Ishikawa (cell line): ENCODE measurements at regions not wholly inside any gene's neighbourhood (a gene's known extent, or its start where the extent isn't known, plus 50 kb on each side); places are given as distances from the start of the nearest gene placed in this dataset.

Experiments
- CEBPB ChIP-seq: IDR thresholded peaks from 2 replicates; pipeline ENCODE4 v1.6.1; 2012
- CREB1 ChIP-seq: IDR thresholded peaks from 2 replicates; pipeline ENCODE4 v1.6.1; 2012; ENCODE audit warnings: low read depth
- EGR1 ChIP-seq: IDR thresholded peaks from 2 replicates; pipeline ENCODE4 v1.6.1; 2012
- EP300 ChIP-seq: IDR thresholded peaks from 2 replicates; pipeline ENCODE4 v1.6.1; 2012; ENCODE audit warnings: borderline replicate concordance
- FOXM1 ChIP-seq: IDR thresholded peaks from 2 replicates; pipeline ENCODE4 v1.6.1; 2012; ENCODE audit warnings: low read depth, borderline replicate concordance
- NFIC ChIP-seq: IDR thresholded peaks from 2 replicates; pipeline ENCODE4 v1.6.1; 2012
- RAD21 ChIP-seq: IDR thresholded peaks from 2 replicates; pipeline ENCODE4 v1.6.1; 2012; ENCODE audit warnings: low read depth
- TAF1 ChIP-seq: IDR thresholded peaks from 2 replicates; pipeline ENCODE4 v1.6.1; 2012; ENCODE audit warnings: low read depth, mild to moderate bottlenecking
- TCF12 ChIP-seq: IDR thresholded peaks from 2 replicates; pipeline ENCODE4 v1.6.1; 2012; ENCODE audit warnings: low read depth
- TEAD4 ChIP-seq: IDR thresholded peaks from 2 replicates; pipeline ENCODE4 v1.6.1; 2012
- YY1 ChIP-seq: IDR thresholded peaks from 2 replicates; pipeline ENCODE4 v1.6.1; 2012; ENCODE audit warnings: low read depth
- ZBTB7A ChIP-seq: IDR thresholded peaks from 2 replicates; pipeline ENCODE4 v1.6.1; 2012; ENCODE audit warnings: low read depth
- TF ChIP-seq, protein P1 (sequence below): IDR thresholded peaks from 2 replicates; pipeline ENCODE4 v1.6.1; 2012
- TF ChIP-seq, protein P2 (sequence below): IDR thresholded peaks from 2 replicates; pipeline ENCODE4 v1.6.1; 2012; ENCODE audit warnings: low read depth, mild to moderate bottlenecking
- TF ChIP-seq, protein P3 (sequence below): IDR thresholded peaks from 2 replicates; pipeline ENCODE4 v1.6.1; 2012

DNA sequence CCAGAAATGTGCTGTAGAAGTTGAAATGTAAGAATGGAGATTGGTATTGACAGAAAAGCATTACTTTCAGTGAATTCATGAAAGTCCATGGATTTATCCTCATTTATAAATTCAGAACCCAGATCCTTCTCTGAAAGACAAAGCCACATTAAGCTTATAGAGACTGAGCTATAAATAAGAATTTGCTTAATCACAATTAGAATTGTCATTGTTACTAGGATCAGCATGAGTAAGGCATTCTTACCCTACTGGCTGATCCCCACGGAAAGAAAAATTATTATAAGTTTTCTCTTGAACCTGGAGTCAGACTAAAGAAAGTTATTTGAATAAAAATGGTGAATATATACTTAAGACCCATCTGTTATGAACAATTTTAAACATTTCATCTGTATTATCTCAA, 199.2 kb upstream of the DTNA start:
- TF ChIP-seq, protein P1, sequence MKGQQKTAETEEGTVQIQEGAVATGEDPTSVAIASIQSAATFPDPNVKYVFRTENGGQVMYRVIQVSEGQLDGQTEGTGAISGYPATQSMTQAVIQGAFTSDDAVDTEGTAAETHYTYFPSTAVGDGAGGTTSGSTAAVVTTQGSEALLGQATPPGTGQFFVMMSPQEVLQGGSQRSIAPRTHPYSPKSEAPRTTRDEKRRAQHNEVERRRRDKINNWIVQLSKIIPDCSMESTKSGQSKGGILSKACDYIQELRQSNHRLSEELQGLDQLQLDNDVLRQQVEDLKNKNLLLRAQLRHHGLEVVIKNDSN, result no peak
- TF ChIP-seq TCF12 (no peak), TEAD4 (no peak), CREB1 (no peak), EP300 (no peak), CEBPB (no peak), FOXM1 (no peak), TAF1 (no peak), EGR1 (no peak), ZBTB7A (no peak), NFIC (no peak), RAD21 (no peak), YY1 (no peak)
- TF ChIP-seq, protein P2, sequence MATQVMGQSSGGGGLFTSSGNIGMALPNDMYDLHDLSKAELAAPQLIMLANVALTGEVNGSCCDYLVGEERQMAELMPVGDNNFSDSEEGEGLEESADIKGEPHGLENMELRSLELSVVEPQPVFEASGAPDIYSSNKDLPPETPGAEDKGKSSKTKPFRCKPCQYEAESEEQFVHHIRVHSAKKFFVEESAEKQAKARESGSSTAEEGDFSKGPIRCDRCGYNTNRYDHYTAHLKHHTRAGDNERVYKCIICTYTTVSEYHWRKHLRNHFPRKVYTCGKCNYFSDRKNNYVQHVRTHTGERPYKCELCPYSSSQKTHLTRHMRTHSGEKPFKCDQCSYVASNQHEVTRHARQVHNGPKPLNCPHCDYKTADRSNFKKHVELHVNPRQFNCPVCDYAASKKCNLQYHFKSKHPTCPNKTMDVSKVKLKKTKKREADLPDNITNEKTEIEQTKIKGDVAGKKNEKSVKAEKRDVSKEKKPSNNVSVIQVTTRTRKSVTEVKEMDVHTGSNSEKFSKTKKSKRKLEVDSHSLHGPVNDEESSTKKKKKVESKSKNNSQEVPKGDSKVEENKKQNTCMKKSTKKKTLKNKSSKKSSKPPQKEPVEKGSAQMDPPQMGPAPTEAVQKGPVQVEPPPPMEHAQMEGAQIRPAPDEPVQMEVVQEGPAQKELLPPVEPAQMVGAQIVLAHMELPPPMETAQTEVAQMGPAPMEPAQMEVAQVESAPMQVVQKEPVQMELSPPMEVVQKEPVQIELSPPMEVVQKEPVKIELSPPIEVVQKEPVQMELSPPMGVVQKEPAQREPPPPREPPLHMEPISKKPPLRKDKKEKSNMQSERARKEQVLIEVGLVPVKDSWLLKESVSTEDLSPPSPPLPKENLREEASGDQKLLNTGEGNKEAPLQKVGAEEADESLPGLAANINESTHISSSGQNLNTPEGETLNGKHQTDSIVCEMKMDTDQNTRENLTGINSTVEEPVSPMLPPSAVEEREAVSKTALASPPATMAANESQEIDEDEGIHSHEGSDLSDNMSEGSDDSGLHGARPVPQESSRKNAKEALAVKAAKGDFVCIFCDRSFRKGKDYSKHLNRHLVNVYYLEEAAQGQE, result no peak
- TF ChIP-seq, protein P3, sequence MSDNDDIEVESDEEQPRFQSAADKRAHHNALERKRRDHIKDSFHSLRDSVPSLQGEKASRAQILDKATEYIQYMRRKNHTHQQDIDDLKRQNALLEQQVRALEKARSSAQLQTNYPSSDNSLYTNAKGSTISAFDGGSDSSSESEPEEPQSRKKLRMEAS, result no peak

DNA sequence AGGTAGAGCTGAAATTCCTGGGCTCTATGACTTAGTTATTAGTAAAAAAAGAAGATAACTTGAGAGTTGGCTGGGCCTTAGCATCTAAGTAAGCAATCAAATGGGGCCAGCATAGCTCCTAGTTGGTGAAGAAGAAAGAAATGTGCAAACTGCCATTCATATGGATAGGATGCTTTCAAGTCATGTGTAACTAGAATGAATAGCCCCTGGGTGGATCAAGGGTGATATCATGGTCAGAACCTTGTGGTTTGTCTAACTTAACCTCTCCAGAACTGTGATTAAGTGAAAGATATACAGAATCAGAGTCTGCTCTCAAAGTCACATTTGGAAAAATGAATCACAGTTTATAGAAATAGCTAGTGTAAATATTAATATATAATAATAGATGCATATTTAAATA, 198.7 kb upstream of the DTNA start:
- TF ChIP-seq YY1, result no peak
- no peak for TF ChIP-seq RAD21
- TF ChIP-seq CREB1, result no peak
- no peak for TF ChIP-seq EP300
- TF ChIP-seq, protein P2, result no peak
- no peak for TF ChIP-seq TEAD4
- no peak for TF ChIP-seq TCF12
- TF ChIP-seq TAF1, result no peak
- no peak for TF ChIP-seq ZBTB7A
- no peak for TF ChIP-seq CEBPB
- TF ChIP-seq, protein P3, result no peak
- TF ChIP-seq, protein P1, result no peak
- no peak for TF ChIP-seq FOXM1
- no peak for TF ChIP-seq EGR1
- TF ChIP-seq NFIC, result no peak

DNA sequence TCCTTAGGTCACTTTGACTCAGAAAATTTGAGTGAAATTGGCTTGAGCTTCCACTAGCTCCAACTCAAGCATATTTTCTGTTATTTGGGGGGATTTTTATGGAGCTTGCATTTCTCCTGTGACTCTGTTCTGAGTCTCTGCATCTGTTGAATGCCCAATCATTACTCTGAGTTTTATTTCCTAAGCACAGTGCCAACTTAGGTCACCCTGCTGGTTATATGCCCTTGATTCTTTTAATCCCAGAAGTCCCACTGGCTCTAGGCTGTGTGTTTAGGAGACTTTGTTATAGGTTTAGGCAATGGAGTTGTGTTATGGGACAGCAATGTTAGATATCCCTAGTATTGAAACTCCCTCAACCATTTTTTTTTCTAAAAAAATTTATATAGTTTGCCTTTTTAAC, 198.2 kb upstream of the DTNA start:
- TF ChIP-seq, protein P2, result no peak
- TF ChIP-seq, protein P1, result no peak
- no peak for TF ChIP-seq EGR1
- no peak for TF ChIP-seq YY1
- no peak for TF ChIP-seq EP300
- no peak for TF ChIP-seq RAD21
- TF ChIP-seq, protein P3, result no peak
- no peak for TF ChIP-seq TCF12
- no peak for TF ChIP-seq ZBTB7A
- no peak for TF ChIP-seq NFIC
- no peak for TF ChIP-seq CEBPB
- TF ChIP-seq FOXM1, result no peak
- TF ChIP-seq TEAD4, result no peak
- TF ChIP-seq CREB1, result no peak
- no peak for TF ChIP-seq TAF1

DNA sequence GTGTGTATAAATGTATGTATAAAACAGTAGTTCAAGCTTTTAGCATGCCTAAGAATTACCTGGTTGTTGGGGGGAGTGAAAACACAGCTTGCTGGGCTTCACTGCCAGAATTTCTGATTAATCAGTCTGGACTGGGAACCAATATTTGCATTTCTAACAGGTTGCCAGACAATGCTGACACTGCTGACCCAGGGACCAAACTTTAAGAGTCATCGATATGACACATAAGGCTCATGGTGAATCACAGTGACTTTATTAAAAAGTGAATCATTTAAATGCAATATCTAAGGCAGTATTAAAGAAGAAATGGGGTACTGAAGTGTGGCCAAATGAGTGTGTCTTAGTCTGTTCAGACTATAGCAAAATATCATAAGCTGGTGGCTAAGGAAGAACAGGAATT, 195.9 kb upstream of the DTNA start:
- TF ChIP-seq NFIC, result no peak
- TF ChIP-seq, protein P3, result no peak
- TF ChIP-seq YY1, result no peak
- TF ChIP-seq CEBPB, result no peak
- no peak for TF ChIP-seq EP300
- no peak for TF ChIP-seq ZBTB7A
- TF ChIP-seq TAF1, result no peak
- TF ChIP-seq FOXM1, result no peak
- no peak for TF ChIP-seq TCF12
- no peak for TF ChIP-seq EGR1
